ENCODE measurements at regions not wholly inside any gene's neighbourhood (a gene's known extent, or its start where the extent isn't known, plus 50 kb on each side); places are given as distances from the start of the nearest gene placed in this dataset.

GRCh38 chr12:74424778-74425177 lies 112.9 kb upstream of the ATXN7L3B start:
- ChIA-PET POLR2A (ENCODE audit: partially characterized antibody) (no interaction called here), CTCF (ENCODE audit: partially characterized antibody) (interaction anchor here (1.0 to 1.1 kb wide), 2 partner anchors 10 to 14 kb away, joined by 3 to 5 read pairs; no protein-coding TSS in a partner anchor)
- no peaks in the 10 kb centered on the region for H3K79me2 ChIP-seq (ENCODE audit: control insufficient read depth in 1 of 2, insufficient read depth in 2 of 2, low read length in 2 of 2)
- H3K23me2 ChIP-seq (ENCODE audit: low read depth, low read length), result no peaks in the 10 kb centered on the region
- no peaks in the 10 kb centered on the region for H3K79me1 ChIP-seq (ENCODE audit: low read depth, low read length)
- no peak overlapping the region for H3K4me2 ChIP-seq (ENCODE audit: insufficient read depth in 1 of 2, low read depth in 2 of 2, low read length in 2 of 2)
- H2AK5ac ChIP-seq (ENCODE audit: low read depth, low read length), result no peak overlapping the region
- no peaks in the 10 kb centered on the region for H4K20me1 ChIP-seq (replicated peaks in 1 of 2; ENCODE audit: control insufficient read depth in 1 of 2, insufficient read depth in 2 of 2, low read length in 2 of 2)
- H3K56ac ChIP-seq (replicated peaks; ENCODE audit: insufficient read length, low read depth, low read length), result no peak overlapping the region
- no peaks in the 10 kb centered on the region for H3K9me3 ChIP-seq (ENCODE audit: insufficient read depth in 2 of 2, low read depth in 1 of 2, low read length in 1 of 2)
- no peak overlapping the region for H4K8ac ChIP-seq (ENCODE audit: extremely low read depth, insufficient read depth, low read length)
- H2BK5ac ChIP-seq (ENCODE audit: low read depth, low read length), result no peak overlapping the region
- H4K5ac ChIP-seq (ENCODE audit: insufficient read length, low read depth, low read length), result no peak overlapping the region
- DNase-seq (ENCODE audit: low read depth in 1 of 2, low spot score in 2 of 2) (no peak), FAIRE-seq (no peak)
- no peak overlapping the region for H2BK120ac ChIP-seq (replicated peaks; ENCODE audit: low read depth, low read length)
- H3K27me3 ChIP-seq (replicated peaks in 1 of 4; ENCODE audit: control insufficient read depth in 3 of 4, extremely low read depth in 1 of 4, insufficient read depth in 3 of 4, low read length in 3 of 4), result no peaks in the 10 kb centered on the region
- no peak overlapping the region for H3K4ac ChIP-seq (replicated peaks; ENCODE audit: insufficient read length, low read depth, low read length)
- no peak overlapping the region for H2BK12ac ChIP-seq (ENCODE audit: low read depth, low read length)
- no peak overlapping the region for H2BK15ac ChIP-seq (ENCODE audit: low read length)
- H3K18ac ChIP-seq (ENCODE audit: extremely low read depth, low read length), result no peak overlapping the region
- H3K36me3 ChIP-seq (ENCODE audit: control insufficient read depth in 2 of 4, insufficient read depth in 4 of 4, low read length in 3 of 4), result no peaks in the 10 kb centered on the region
- no peak overlapping the region for H4K91ac ChIP-seq (replicated peaks; ENCODE audit: insufficient read length, low read length)
- no peak overlapping the region for H3K23ac ChIP-seq (ENCODE audit: insufficient read length)
- WGBS, 2 experiments (ENCODE audit: extremely low coverage in 1 of 2, insufficient coverage in 1 of 2, insufficient read length in 1 of 2, insufficient replicate concordance in 2 of 2, low coverage in 1 of 2, low lambda C conversion rate in 2 of 2, missing lambda C conversion rate in 1 of 2), result 89% methylated on average over 1 of the region's 1 CpG; no CpG with 5 or more reads in 1 of the 2 experiments
- no peaks in the 10 kb centered on the region for H3K4me1 ChIP-seq (replicated peaks in 1 of 4; ENCODE audit: control insufficient read depth in 3 of 4, insufficient read depth in 4 of 4, low read length in 3 of 4)
- H3K4me3 ChIP-seq (ENCODE audit: extremely low read depth in 1 of 4, insufficient read depth in 2 of 4, low read depth in 3 of 4, low read length in 4 of 4), result no peak overlapping the region
- H2BK20ac ChIP-seq (ENCODE audit: low read length), result no peak overlapping the region
- H2AFZ ChIP-seq (ENCODE audit: low read length), result no peak overlapping the region
- H3K14ac ChIP-seq (ENCODE audit: insufficient read length), result no peak overlapping the region
- no peak overlapping the region for H3K27ac ChIP-seq (ENCODE audit: low read depth, low read length)
- H3K9ac ChIP-seq (replicated peaks in 1 of 4; ENCODE audit: extremely low read depth in 1 of 4, low read depth in 3 of 4, low read length in 3 of 4), result no peak overlapping the region
- TF ChIP-seq SAP30 (IDR thresholded peaks at IDR 0.05; ENCODE audit: insufficient read depth, insufficient replicate concordance, low read length), result no peak
- TF ChIP-seq PHF8 (conservative IDR thresholded peaks at IDR 0.05; ENCODE audit: low read depth, low read length), result no peak

Data from H1 (cell line).